GM20000 (cell line): ENCODE measurements at regions not wholly inside any gene's neighbourhood (a gene's known extent, or its start where the extent isn't known, plus 50 kb on each side); places are given as distances from the start of the nearest gene placed in this dataset.

Experiments used
- DNase-seq: peaks from one replicate; pipeline ENCODE4 v3.0.0; 2012; ENCODE audit warnings: low spot score
- CTCF ChIP-seq: IDR thresholded peaks from 2 replicates; pipeline ENCODE4 v1.5.1; 2012; ENCODE audit warnings: mild to moderate bottlenecking, control low read depth; ENCODE audit errors: extremely low read depth, missing control alignments

DNA sequence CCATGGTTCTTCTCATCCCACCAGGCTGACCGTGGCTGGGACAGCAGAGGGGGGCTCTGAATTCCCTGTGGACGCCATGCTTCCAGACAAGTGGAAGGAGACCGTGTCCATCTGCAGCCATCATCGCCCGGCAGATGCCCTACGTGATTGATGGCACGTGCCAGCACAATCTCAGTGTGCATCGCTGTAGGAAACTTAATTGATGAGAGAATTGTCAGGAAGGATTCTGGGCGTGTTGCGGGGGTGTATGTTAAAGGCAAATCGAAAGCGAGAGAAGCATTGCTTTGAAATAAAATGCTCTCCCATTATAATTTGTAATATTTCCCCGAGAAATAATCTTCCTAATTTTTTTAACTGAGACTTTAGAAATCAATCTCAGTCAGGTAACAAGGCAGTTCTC lies 185.5 kb upstream of the CDH4 start:
- no peak for DNase-seq
- TF ChIP-seq CTCF = no peak

- TF ChIP-seq CTCF = no peak
Observed at GRCh38 chr20:61067221-61067620, 184.8 kb upstream of the CDH4 start.

DNA sequence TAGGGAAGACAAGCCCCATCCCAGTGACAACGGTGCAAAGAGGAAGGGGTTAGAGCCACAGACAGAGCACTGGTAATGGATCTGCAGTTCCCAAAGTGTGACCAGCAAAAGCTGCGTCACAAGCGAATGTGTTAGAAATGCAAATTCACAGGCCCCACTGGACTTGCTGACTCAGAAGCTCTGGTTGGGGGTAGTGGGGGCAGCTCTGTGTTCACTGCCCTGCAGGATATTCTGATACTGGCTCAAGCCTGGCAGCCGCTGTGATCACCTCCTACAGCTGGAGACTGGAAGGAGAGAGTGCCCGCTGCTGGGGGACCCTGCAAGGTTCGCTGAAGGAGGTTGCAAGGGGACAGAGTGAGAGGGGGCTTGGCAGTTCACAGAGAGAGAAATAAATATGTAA lies 179.7 kb upstream of the CDH4 start:
- DNase-seq = no peak
- TF ChIP-seq CTCF = no peak

More at GRCh38 chr20:61067221-61067620, 184.8 kb upstream of the CDH4 start:
- no peak for DNase-seq

- TF ChIP-seq CTCF = no peak
- DNase-seq = no peak
Observed at GRCh38 chr20:61073376-61073775, 178.7 kb upstream of the CDH4 start.

- no peak for DNase-seq
- TF ChIP-seq CTCF = no peak
Observed at GRCh38 chr20:61082720-61083119, 169.3 kb upstream of the CDH4 start.

DNA sequence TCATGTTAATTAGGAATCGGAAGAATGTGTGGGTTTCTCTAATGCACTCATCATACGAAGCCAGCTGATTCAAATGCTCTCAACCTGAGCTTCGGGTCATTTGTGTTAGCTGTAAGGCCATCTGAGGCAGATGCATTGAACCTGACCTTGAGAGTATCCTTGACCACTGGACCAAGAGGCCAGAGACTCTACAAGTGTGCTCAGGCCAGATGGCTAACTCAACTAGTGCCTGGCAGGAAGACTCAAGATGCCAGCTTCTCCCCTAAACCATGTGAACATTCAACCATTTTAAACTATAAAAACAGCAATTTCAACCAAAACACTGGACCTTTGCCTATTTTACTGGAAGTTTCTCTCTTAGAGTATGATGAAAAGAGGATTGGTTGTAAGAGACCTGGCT lies 168.6 kb upstream of the CDH4 start:
- no peak for TF ChIP-seq CTCF
- DNase-seq = no peak

DNA sequence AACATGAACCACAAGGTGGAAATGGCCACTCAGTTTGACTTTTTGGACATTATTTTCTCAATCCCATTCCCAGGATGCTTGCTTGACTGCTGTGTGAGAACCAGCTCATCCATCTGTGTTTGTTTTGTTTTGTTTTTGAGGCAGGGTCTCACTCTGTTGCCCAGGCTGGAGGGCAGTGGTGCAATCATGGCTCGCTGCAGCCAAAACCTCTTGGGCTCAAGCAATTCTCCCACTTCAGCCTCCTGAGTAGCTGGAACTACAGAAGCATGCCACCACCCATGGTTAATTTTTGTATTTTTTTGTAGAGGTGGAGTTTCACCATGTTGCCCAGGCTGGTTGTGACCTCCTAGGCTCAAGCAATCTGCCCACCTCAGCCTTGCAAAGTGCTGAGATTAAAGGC lies 166.0 kb upstream of the CDH4 start:
- no peak for DNase-seq
- no peak for TF ChIP-seq CTCF
